ENCODE measurements at regions not wholly inside any gene's neighbourhood (a gene's known extent, or its start where the extent isn't known, plus 50 kb on each side); places are given as distances from the start of the nearest gene placed in this dataset.
A peak's percentile ranks its signal among the peaks of the same experiment; 100 is the strongest.

DNA sequence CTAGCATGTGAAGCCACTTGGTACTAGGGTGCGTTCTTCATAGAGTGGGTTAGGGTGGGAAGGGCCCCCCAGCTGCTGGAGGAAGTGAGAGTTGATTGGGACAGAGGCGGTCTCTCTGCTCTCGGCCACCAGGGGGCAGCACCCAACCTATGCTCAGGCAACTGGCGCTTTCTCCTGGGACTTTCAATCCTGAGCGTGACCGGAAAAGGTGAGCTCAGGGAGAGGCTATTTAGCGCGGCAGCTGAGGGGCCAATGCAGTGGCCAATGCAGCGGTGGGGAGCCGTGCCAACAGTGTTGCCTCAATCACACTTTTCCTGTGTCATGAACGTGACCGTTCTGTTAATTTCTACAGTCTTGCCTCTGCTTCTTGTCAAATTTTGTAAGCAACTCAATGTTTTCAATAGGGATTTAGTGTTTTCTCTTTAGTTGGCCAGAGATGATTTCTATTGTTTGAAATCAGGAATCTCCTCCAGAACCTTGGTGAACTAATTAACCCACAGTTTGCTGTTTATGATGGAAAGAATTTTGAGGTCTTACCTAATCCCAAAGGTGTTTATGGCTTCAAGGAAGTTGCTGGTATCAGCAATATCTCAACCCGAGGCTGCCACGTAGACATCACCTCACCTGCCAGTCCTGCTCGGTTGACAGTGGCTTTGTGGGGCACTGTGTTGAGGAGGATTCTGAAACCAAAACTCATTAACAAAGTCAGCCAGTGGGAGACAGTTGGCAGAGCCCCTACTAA, 67.9 kb upstream of the PDZD8 start:
- Histone ChIP-seq H3K4me3 (peak overlapping the region in 1 of 2 donors; percentile 2), H3K27me3 (no peaks in the 10 kb centered on the region)

DNA sequence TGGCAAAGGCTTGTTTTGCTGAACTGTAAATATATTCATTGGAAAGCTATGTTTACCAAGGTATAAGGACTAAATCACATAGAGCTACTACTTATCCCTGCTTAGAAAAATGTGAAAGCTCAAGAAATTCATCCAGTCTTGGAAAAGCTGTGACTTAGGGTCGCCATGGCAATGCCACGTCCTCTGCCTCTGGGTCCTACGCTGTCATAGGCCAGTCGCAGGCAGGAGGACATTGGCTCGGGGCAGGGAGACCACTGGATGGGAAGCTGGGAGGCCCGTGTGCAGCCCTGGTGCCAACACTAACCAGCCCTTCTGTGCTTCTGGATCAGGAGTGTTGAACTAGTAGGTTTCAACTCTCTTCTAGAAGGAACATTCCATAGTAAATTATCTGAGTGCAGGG, 67.3 kb upstream of the PDZD8 start:
- intact Hi-C loops (cut with DNase I), result loop anchor here (1.0 to 10.0 kb wide), 7 partner anchors 34 to 1582 kb away; partner anchors contain the start of genes NANOS1, PDZD8 and RAB11FIP2
- Histone ChIP-seq H3K36me3 (no peaks in the 10 kb centered on the region), H3K27me3 (no peaks in the 10 kb centered on the region), H3K9me3 (no peaks in the 10 kb centered on the region), H3K27ac (peak overlapping the region; percentile 84), H3K4me3 (peak overlapping the region in 1 of 2 donors; percentile 2), H3K4me1 (peaks cover 0 to 20% of the 10 kb centered on the region in 2 donors)
- peak; percentile 21 to 80 for DNase-seq (ENCODE audit: low spot score in 2 of 2)
- TF ChIP-seq, protein P1, sequence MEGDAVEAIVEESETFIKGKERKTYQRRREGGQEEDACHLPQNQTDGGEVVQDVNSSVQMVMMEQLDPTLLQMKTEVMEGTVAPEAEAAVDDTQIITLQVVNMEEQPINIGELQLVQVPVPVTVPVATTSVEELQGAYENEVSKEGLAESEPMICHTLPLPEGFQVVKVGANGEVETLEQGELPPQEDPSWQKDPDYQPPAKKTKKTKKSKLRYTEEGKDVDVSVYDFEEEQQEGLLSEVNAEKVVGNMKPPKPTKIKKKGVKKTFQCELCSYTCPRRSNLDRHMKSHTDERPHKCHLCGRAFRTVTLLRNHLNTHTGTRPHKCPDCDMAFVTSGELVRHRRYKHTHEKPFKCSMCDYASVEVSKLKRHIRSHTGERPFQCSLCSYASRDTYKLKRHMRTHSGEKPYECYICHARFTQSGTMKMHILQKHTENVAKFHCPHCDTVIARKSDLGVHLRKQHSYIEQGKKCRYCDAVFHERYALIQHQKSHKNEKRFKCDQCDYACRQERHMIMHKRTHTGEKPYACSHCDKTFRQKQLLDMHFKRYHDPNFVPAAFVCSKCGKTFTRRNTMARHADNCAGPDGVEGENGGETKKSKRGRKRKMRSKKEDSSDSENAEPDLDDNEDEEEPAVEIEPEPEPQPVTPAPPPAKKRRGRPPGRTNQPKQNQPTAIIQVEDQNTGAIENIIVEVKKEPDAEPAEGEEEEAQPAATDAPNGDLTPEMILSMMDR (IDR thresholded peaks at IDR 0.05), result no peak

More for the DNA sequence above, 67.9 kb upstream of the PDZD8 start:
- peak; percentile 74 to 97 for DNase-seq (ENCODE audit: low spot score in 2 of 2)
- TF ChIP-seq, protein P1 (IDR thresholded peaks at IDR 0.05), result peak; percentile 84 to 93 (median 89)
- H3K4me1 ChIP-seq, result peaks cover 0 to 20% of the 10 kb centered on the region in 2 donors
- peak overlapping the region; percentile 84 for H3K27ac ChIP-seq
- intact Hi-C loops (cut with DNase I), result loop anchor here (1.0 to 10.0 kb wide), 8 partner anchors 18 to 1582 kb away; partner anchors contain the start of genes NANOS1, PDZD8 and RAB11FIP2
- H3K36me3 ChIP-seq, result no peaks in the 10 kb centered on the region
- H3K9me3 ChIP-seq, result no peaks in the 10 kb centered on the region

DNA sequence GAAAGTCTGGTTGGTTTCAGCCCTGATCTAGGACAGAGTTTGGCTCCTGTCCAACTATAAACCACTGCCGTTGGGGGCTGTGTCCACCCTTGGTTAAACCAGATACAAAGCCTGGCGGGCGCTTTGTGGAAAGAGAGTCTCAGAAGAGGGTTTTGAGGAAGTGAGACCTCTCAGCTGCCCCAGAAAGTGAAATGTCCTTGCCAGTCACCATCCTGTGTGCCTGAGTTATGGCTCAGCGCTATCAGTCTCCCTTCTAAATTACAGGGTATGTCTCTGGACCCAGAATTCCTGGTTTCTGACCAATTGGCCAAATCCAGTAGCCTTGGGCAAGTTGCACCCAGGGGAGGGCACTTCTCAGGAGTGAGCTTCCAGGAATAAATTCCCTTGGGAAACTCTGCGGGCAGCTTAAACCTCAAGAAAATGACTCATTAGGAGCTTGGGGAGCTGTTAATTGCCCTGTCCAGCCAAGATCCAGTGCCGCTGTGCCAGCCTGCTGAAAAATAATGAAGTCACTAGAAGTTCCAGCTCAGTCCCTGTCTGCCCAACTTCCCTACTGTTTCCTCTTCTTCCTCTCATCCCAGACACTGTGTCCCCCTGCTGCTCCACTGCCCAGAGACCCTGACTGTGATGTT, 66.7 kb upstream of the PDZD8 start:
- peak; percentile 49 to 86 for DNase-seq (ENCODE audit: low spot score in 2 of 2)
- intact Hi-C loops (cut with DNase I), result loop anchor here (1.0 to 10.0 kb wide), 7 partner anchors 35 to 1583 kb away; partner anchors contain the start of genes NANOS1, PDZD8 and RAB11FIP2
- no peaks in the 10 kb centered on the region for H3K9me3 ChIP-seq
- peak overlapping the region; percentile 84 for H3K27ac ChIP-seq
- no peaks in the 10 kb centered on the region for H3K27me3 ChIP-seq
- TF ChIP-seq, protein P1 (IDR thresholded peaks at IDR 0.05), result no peak
- H3K4me1 ChIP-seq, result peaks cover 0 to 20% of the 10 kb centered on the region in 2 donors
- H3K36me3 ChIP-seq, result no peaks in the 10 kb centered on the region
- peak overlapping the region; percentile 9 to 50 for H3K4me3 ChIP-seq

DNA sequence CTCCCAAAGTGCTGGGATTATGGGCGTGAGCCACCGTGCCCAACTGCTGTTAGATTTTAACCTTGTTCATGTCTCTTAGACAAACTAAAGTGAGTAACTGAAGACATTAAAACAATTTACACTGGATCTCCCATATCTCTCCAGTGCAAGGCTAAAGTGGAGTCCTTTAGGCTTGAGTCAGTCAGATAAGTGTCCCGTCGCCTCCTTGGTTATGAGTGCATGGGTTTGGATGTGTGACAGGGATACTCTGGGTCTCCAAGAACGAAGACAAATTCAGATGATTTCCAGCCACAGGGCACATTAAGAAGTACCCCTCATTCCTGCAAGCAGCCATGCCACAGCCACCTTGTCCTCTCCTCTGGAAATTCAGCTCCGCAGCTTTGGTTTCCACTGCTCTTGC, 66.1 kb upstream of the PDZD8 start:
- no peaks in the 10 kb centered on the region for H3K27me3 ChIP-seq
- peaks cover 0 to 20% of the 10 kb centered on the region in 2 donors for H3K4me1 ChIP-seq
- H3K27ac ChIP-seq, result peak overlapping the region; percentile 84
- TF ChIP-seq, protein P1 (IDR thresholded peaks at IDR 0.05), result no peak
- peak overlapping the region in 1 of 2 donors; percentile 50 for H3K4me3 ChIP-seq
- intact Hi-C loops (cut with DNase I), result loop anchor here (5.0 to 10.0 kb wide), 2 partner anchors 801 to 1583 kb away; partner anchors contain the start of gene NANOS1
- no peaks in the 10 kb centered on the region for H3K36me3 ChIP-seq
- H3K9me3 ChIP-seq, result no peaks in the 10 kb centered on the region
- DNase-seq (ENCODE audit: low spot score in 2 of 2), result no peak

DNA sequence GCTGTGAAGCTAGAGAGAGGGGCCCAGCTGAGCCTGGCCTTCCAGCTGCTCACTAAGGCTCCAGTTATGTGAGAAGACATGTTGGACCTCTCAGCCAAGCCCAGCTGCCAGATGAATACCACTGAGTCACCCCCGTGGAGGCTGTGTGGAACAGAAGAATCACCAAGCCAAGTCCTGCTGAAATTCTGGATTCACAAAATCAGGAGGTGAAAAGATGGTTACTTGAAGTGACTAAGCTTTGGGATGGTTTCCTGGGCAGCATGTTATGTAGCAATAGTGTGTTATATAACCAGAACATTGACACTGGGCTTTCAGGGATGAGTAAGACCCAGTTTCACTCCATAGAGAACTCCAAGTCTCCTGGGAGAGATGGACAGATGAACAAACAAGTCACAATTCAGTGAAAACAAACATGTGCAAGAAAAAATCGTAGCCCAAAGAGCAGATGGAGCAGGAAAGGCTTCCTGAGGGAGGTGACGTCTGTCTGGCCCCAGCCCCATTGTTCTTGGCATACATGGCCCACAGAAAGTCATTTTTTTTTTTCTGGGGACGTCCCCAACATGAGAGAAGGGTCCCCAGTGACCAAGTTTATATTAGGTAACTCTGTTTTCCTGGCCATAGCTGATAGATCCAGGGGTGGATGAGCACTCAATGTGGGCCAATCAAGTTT, 64.1 kb upstream of the PDZD8 start:
- intact Hi-C loops (cut with DNase I), result no loop called here
- DNase-seq (ENCODE audit: low spot score in 2 of 2), result peak; percentile 18 to 83
- H3K27ac ChIP-seq, result no peak overlapping the region
- no peaks in the 10 kb centered on the region for H3K9me3 ChIP-seq
- no peaks in the 10 kb centered on the region for H3K27me3 ChIP-seq
- H3K4me3 ChIP-seq, result no peak overlapping the region
- no peaks in the 10 kb centered on the region for H3K36me3 ChIP-seq
- TF ChIP-seq, protein P1 (IDR thresholded peaks at IDR 0.05), result no peak
- H3K4me1 ChIP-seq, result peaks cover 0 to 20% of the 10 kb centered on the region in 2 donors
